Endothelial cell of umbilical vein (primary cell): ENCODE measurements at regions not wholly inside any gene's neighbourhood (a gene's known extent, or its start where the extent isn't known, plus 50 kb on each side); places are given as distances from the start of the nearest gene placed in this dataset.

Experiments used
- BruUV-seq: library from RNA; stranded (reverse); fragments of 400-500 nt; replicated peaks from 2 replicates; lab custom pipeline; 2021; lab: Mats Ljungman, UMichigan
- CTCF ChIA-PET: fragments of 300-600, 350-600 bp; sonication (Branson Sonifier 250); formaldehyde crosslinking; loops from one replicate; lab custom pipeline; 2021; ENCODE audit warnings: antibody characterized with exemption, inconsistent platforms; lab: Charles Lee
- POLR2A ChIA-PET: fragments of 300-600, 350-600 bp; sonication (Branson Sonifier 250); formaldehyde crosslinking; loops from one replicate; lab custom pipeline; 2021; ENCODE audit warnings: antibody characterized with exemption, inconsistent platforms; lab: Charles Lee
- DNase-seq: peaks from one replicate; pipeline ENCODE4 v3.0.0-alpha.2; 2011; ENCODE audit warnings: low read depth, low spot score
- FAIRE-seq: peaks from 2 replicates; lab custom pipeline; 2011; peaks lifted over from hg19 to GRCh38; lab: Jason Lieb, UNC
- H2AFZ ChIP-seq: 2 replicates; pipeline ENCODE4 v1.6.0; 2012; ENCODE audit warnings: low read depth, low read length, control low read depth, inconsistent platforms
- H3K27ac ChIP-seq: 2 replicates; pipeline ENCODE4 v1.5.1; 2011; ENCODE audit warnings: low read depth, mild to moderate bottlenecking, control low read depth, low read length, moderate library complexity; ENCODE audit not compliant: insufficient read depth
- H3K27me3 ChIP-seq, 2 experiments: 2 replicates each; pipeline versions ENCODE4 v1.6.0 to v1.6.1; 2011; ENCODE audit warnings: low read length in 2 of 2, mixed read lengths in 1 of 2; ENCODE audit not compliant: control insufficient read depth in 2 of 2, insufficient read depth in 2 of 2
- H3K36me3 ChIP-seq, 2 experiments: 2 replicates in 1 of 2; 3 replicates in 1 of 2; pipeline ENCODE4 v1.5.1; 2011; ENCODE audit warnings: low read length in 2 of 2, mild to moderate bottlenecking in 1 of 2, moderate library complexity in 1 of 2; ENCODE audit not compliant: control insufficient read depth in 2 of 2, insufficient read depth in 2 of 2; ENCODE audit errors: extremely low read depth in 1 of 2
- H3K4me1 ChIP-seq: 3 replicates; pipeline ENCODE4 v1.5.1; 2011; ENCODE audit warnings: mild to moderate bottlenecking, low read length; ENCODE audit not compliant: control insufficient read depth, insufficient read depth; ENCODE audit errors: extremely low read depth
- H3K4me2 ChIP-seq: 2 replicates; pipeline ENCODE4 v1.6.1; 2011; ENCODE audit warnings: low read length, control low read depth, mixed read lengths; ENCODE audit not compliant: insufficient read depth
- H3K4me3 ChIP-seq, 3 experiments: fragments of 200-600 bp in 1 of 3; sonication (generic), shearing (Covaris generic) in 1 of 3; replicated peaks in 1 of 3; 2 replicates each; pipeline ENCODE4 v1.5.1; 2011 to 2016; ENCODE audit warnings: control low read depth in 3 of 3, low read length in 3 of 3, mild to moderate bottlenecking in 2 of 3, inconsistent platforms in 1 of 3, low read depth in 1 of 3, moderate library complexity in 1 of 3; ENCODE audit not compliant: insufficient read depth in 1 of 3
- H3K79me2 ChIP-seq: 2 replicates; pipeline ENCODE4 v1.6.0; 2012; ENCODE audit warnings: low read length, inconsistent platforms; ENCODE audit not compliant: control insufficient read depth, insufficient read depth
- H3K9ac ChIP-seq: replicated peaks from 2 replicates; pipeline ENCODE3; 2011; ENCODE audit warnings: low read length, control low read depth; ENCODE audit not compliant: insufficient read depth; ENCODE audit errors: extremely low read depth
- H3K9me1 ChIP-seq: replicated peaks from 3 replicates; pipeline ENCODE4 v1.6.0; 2011; ENCODE audit warnings: mild to moderate bottlenecking, low read length; ENCODE audit not compliant: control insufficient read depth, insufficient read depth; ENCODE audit errors: extremely low read depth
- H3K9me3 ChIP-seq: replicated peaks from 2 replicates; pipeline ENCODE4 v1.5.1; 2012; ENCODE audit warnings: low read length, inconsistent platforms; ENCODE audit not compliant: control insufficient read depth, insufficient read depth
- H4K20me1 ChIP-seq: replicated peaks from 2 replicates; pipeline ENCODE3; 2011; ENCODE audit warnings: mild to moderate bottlenecking, low read length; ENCODE audit not compliant: control insufficient read depth, insufficient read depth; ENCODE audit errors: extremely low read depth
- CTCF ChIP-seq, 2 donors: IDR thresholded peaks; 1 replicate in 1 of 2; 2 replicates in 1 of 2; pipeline ENCODE4 v1.5.1; 2011; ENCODE audit warnings: low read length in 2 of 2, mild to moderate bottlenecking in 2 of 2, moderate library complexity in 2 of 2, control low read depth in 1 of 2, inconsistent platforms in 1 of 2, low read depth in 1 of 2; ENCODE audit not compliant: insufficient read depth in 1 of 2; ENCODE audit errors: extremely low read depth in 1 of 2
- EZH2 ChIP-seq: IDR thresholded peaks from 2 replicates; pipeline ENCODE4 v1.6.1; 2012; ENCODE audit warnings: borderline replicate concordance, low read depth, mild to moderate bottlenecking, moderate library complexity, low read length, inconsistent platforms; ENCODE audit not compliant: severe bottlenecking
- FOS ChIP-seq: IDR thresholded peaks from 2 replicates; pipeline ENCODE4 v1.6.1; 2011; ENCODE audit warnings: mild to moderate bottlenecking, low read length, moderate library complexity, borderline replicate concordance; ENCODE audit not compliant: insufficient read depth
- GATA2 ChIP-seq: IDR thresholded peaks from 2 replicates; pipeline ENCODE4 v1.7.0; 2011; ENCODE audit warnings: low read depth, mild to moderate bottlenecking, moderate library complexity, mixed read lengths, low read length; ENCODE audit not compliant: insufficient read length, insufficient read depth
- JUN ChIP-seq: IDR thresholded peaks from 2 replicates; pipeline ENCODE4 v1.6.1; 2011; ENCODE audit warnings: borderline replicate concordance, low read depth; ENCODE audit not compliant: insufficient read length, insufficient read depth
- MAX ChIP-seq: IDR thresholded peaks from 2 replicates; pipeline ENCODE4 v1.6.1; 2011; ENCODE audit not compliant: insufficient read depth, insufficient read length
- MYC ChIP-seq: IDR thresholded peaks from one replicate; pipeline ENCODE4 v1.6.1; 2011; ENCODE audit warnings: mild to moderate bottlenecking, low read depth, low read length
- POLR2A ChIP-seq: IDR thresholded peaks from 2 replicates; pipeline ENCODE4 v1.6.1; 2012; ENCODE audit warnings: low read depth, mild to moderate bottlenecking, control low read depth, low read length
- POLR2AphosphoS5 ChIP-seq: IDR thresholded peaks from 2 replicates; pipeline ENCODE4 v1.6.1; 2012; ENCODE audit warnings: low read depth, mild to moderate bottlenecking, control low read depth, low read length, moderate library complexity; ENCODE audit not compliant: insufficient read depth
- dilution Hi-C: fragments of 300-500 bp; cut with MboI; formaldehyde crosslinking; loops from one replicate; pipeline ENCODE4 v1.15.0; 2019; ENCODE audit warnings: low sequenced_read_pairs; ENCODE audit not compliant: extremely low pct_ligation_motif_present
- intact Hi-C: fragments of 100-400 bp; cut with micrococcal nuclease; formaldehyde crosslinking; loops from one replicate; pipeline ENCODE4 v1.10.0; 2022

GRCh38 chr1:189513091-189513490 lies 964.6 kb downstream of the BRINP3 start:
- POLR2A ChIA-PET, result no interaction called here
- intact Hi-C loops, result no loop called here
- FAIRE-seq, result no peak

More at GRCh38 chr1:189513091-189513490, 964.6 kb downstream of the BRINP3 start:
- Histone ChIP-seq H3K4me3 (no peak overlapping the region), H3K79me2 (no peaks in the 10 kb centered on the region), H3K27ac (no peak overlapping the region), H3K4me2 (no peak overlapping the region), H4K20me1 (no peaks in the 10 kb centered on the region), H3K36me3 (no peaks in the 10 kb centered on the region), H3K9me1 (no peaks in the 10 kb centered on the region), H3K9ac (no peak overlapping the region), H3K4me1 (no peaks in the 10 kb centered on the region), H2AFZ (no peak overlapping the region), H3K9me3 (no peaks in the 10 kb centered on the region), H3K27me3 (no peaks in the 10 kb centered on the region)
- CTCF ChIA-PET, result no interaction called here
- BruUV-seq, result no TSS peak
- dilution Hi-C loops, result no loop called here
- DNase-seq, result no peak
- no peak for TF ChIP-seq POLR2AphosphoS5
- no peak for TF ChIP-seq POLR2A
- TF ChIP-seq MYC, result no peak
- no peak for TF ChIP-seq MAX
- TF ChIP-seq FOS, result no peak
- TF ChIP-seq JUN, result no peak
- TF ChIP-seq GATA2, result no peak
- no peak for TF ChIP-seq CTCF (IDR thresholded peaks at IDR 0.05; ENCODE audit: extremely low read depth in 1 of 2, insufficient read depth in 1 of 2, low read depth in 1 of 2, low read length in 2 of 2)
- no peak for TF ChIP-seq EZH2
